GM23338 (cell line): ENCODE measurements at regions not wholly inside any gene's neighbourhood (a gene's known extent, or its start where the extent isn't known, plus 50 kb on each side); places are given as distances from the start of the nearest gene placed in this dataset.

Experiments used
- ATAC-seq: fragments of 200-7000 bp; cut with Tn5 transposase; 3 replicates; pipeline ENCODE4 v1.9.1; 2020
- DNase-seq: peaks from one replicate; pipeline ENCODE4 v3.0.0-alpha.2; 2015; ENCODE audit warnings: low spot score
- H2AFZ ChIP-seq: fragments of 200-600 bp; sonication (generic); 2 replicates; pipeline ENCODE4 v1.8.0; 2016; ENCODE audit warnings: antibody characterized with exemption, mild to moderate bottlenecking, moderate library complexity
- H3F3A ChIP-seq: fragments of 200-600 bp; sonication (generic); replicated peaks from 2 replicates; pipeline ENCODE4 v1.8.0; 2017; ENCODE audit warnings: antibody characterized with exemption, mixed run types, low read depth
- H3K27ac ChIP-seq: fragments of 200-600 bp; sonication (generic); 2 replicates; pipeline ENCODE4 v1.6.1; 2016; ENCODE audit warnings: low read depth
- H3K27me3 ChIP-seq: fragments of 200-600 bp; sonication (generic); 2 replicates; pipeline ENCODE4 v1.8.0; 2016; ENCODE audit warnings: mild to moderate bottlenecking, mixed run types, moderate library complexity; ENCODE audit not compliant: insufficient read depth
- H3K36me3 ChIP-seq: fragments of 200-600 bp; sonication (generic); 2 replicates; pipeline ENCODE4 v1.8.0; 2016; ENCODE audit warnings: mild to moderate bottlenecking; ENCODE audit not compliant: insufficient read depth
- H3K4me1 ChIP-seq: fragments of 200-600 bp; sonication (generic); 2 replicates; pipeline ENCODE4 v1.8.0; 2016; ENCODE audit warnings: mild to moderate bottlenecking, moderate library complexity; ENCODE audit not compliant: insufficient read depth
- H3K4me2 ChIP-seq: fragments of 200-600 bp; sonication (generic); 2 replicates; pipeline ENCODE4 v1.7.1; 2017; ENCODE audit warnings: mixed run types
- H3K4me3 ChIP-seq: fragments of 200-600 bp; sonication (generic); 2 replicates; pipeline ENCODE4 v1.6.1; 2016; ENCODE audit warnings: mixed run types
- H3K79me2 ChIP-seq: fragments of 200-600 bp; sonication (generic); replicated peaks from 2 replicates; pipeline ENCODE4 v1.8.0; 2017; ENCODE audit warnings: mild to moderate bottlenecking; ENCODE audit not compliant: insufficient read depth
- H3K9me2 ChIP-seq: fragments of 200-600 bp; sonication (generic); 2 replicates; pipeline ENCODE4 v1.8.0; 2017; ENCODE audit not compliant: insufficient read depth
- H4K20me1 ChIP-seq: fragments of 200-600 bp; sonication (generic); replicated peaks from 2 replicates; pipeline ENCODE4 v1.8.0; 2017; ENCODE audit warnings: mild to moderate bottlenecking; ENCODE audit not compliant: insufficient read depth
- H3K27ac Mint-ChIP-seq: 2 replicates; pipeline ENCODE4 v1.8.0; 2020; ENCODE audit warnings: inconsistent platforms, mild to moderate bottlenecking, moderate library complexity, mixed read lengths
- H3K27me3 Mint-ChIP-seq: 3 replicates; pipeline ENCODE4 v1.8.0; 2022; ENCODE audit warnings: low read depth, mild to moderate bottlenecking, moderate library complexity, mixed read lengths, inconsistent platforms; ENCODE audit not compliant: insufficient read depth, poor library complexity
- H3K36me3 Mint-ChIP-seq: 3 replicates; pipeline ENCODE4 v1.8.0; 2021; ENCODE audit warnings: low read depth, mild to moderate bottlenecking, inconsistent platforms, moderate library complexity, mixed read lengths
- H3K4me1 Mint-ChIP-seq: 3 replicates; pipeline ENCODE4 v1.8.0; 2020; ENCODE audit warnings: mild to moderate bottlenecking, inconsistent platforms, mixed read lengths
- H3K4me3 Mint-ChIP-seq: 3 replicates; pipeline ENCODE4 v1.8.0; 2021; ENCODE audit warnings: moderate library complexity, mild to moderate bottlenecking, inconsistent platforms, mixed read lengths
- H3K9me3 Mint-ChIP-seq: 3 replicates; pipeline ENCODE4 v1.8.0; 2020; ENCODE audit warnings: moderate library complexity, mild to moderate bottlenecking, inconsistent platforms, mixed read lengths
- ETS1 ChIP-seq: IDR thresholded peaks from 2 replicates; pipeline ENCODE4 v1.6.1; 2016; ENCODE audit warnings: antibody characterized with exemption
- EZH2 ChIP-seq: fragments of 200-600 bp; sonication (generic); IDR thresholded peaks from one replicate; pipeline ENCODE4 v1.8.0; 2017; ENCODE audit warnings: antibody characterized with exemption, mild to moderate bottlenecking, low read depth; ENCODE audit not compliant: unreplicated experiment
- JUNB ChIP-seq: IDR thresholded peaks from one replicate; pipeline ENCODE4 v1.6.1; 2016; ENCODE audit warnings: antibody characterized with exemption; ENCODE audit not compliant: unreplicated experiment
- NANOG ChIP-seq: IDR thresholded peaks from 2 replicates; pipeline ENCODE4 v1.6.1; 2016; ENCODE audit warnings: antibody characterized with exemption, borderline replicate concordance
- POLR2AphosphoS5 ChIP-seq: IDR thresholded peaks from 2 replicates; pipeline ENCODE4 v1.6.1; 2016; ENCODE audit warnings: antibody characterized with exemption, low read depth
- STAT1 ChIP-seq: IDR thresholded peaks from one replicate; pipeline ENCODE4 v1.6.1; 2016; ENCODE audit warnings: antibody characterized with exemption; ENCODE audit not compliant: unreplicated experiment
- ZNF114 ChIP-seq: fragments of 250-450 bp; sonication (Bioruptor Pico); IDR thresholded peaks from 2 replicates; pipeline ENCODE4 v1.5.0; 2020; ENCODE audit warnings: mild to moderate bottlenecking, moderate library complexity
- ZNF331 ChIP-seq: fragments of 250-450 bp; sonication (Bioruptor Pico); IDR thresholded peaks from 2 replicates; pipeline ENCODE4 v1.5.0; 2020; ENCODE audit warnings: low read depth, mild to moderate bottlenecking, moderate library complexity
- TF ChIP-seq, protein P1 (sequence below): IDR thresholded peaks from one replicate; pipeline ENCODE4 v1.6.1; 2018; ENCODE audit warnings: antibody characterized with exemption; ENCODE audit not compliant: unreplicated experiment

DNA sequence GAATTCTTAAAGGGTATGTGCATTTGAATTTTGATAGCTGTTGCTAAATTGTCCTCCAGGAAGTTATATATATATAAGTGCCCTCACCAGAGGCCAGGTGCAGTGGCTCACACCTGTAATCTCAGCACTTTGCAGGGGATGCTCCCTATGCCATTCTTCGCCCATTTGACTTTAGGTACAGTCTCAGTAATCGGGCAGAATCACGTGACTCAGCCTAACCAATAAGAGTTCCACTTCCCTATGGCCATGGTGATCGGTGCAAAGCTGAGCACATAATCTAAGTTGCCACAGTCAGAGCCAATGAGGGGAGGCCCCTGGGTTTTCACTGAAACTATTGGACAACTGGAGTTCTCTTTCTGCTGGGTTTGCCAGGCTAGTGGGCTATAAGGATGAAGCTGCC lies 274.6 kb upstream of the TBX3 start (continued):
- TF ChIP-seq JUNB, result no peak
- no peak for TF ChIP-seq ZNF114 (CRISPR knock-in tag)
- TF ChIP-seq STAT1, result no peak
- no peak for TF ChIP-seq ZNF331 (CRISPR knock-in tag)

DNA sequence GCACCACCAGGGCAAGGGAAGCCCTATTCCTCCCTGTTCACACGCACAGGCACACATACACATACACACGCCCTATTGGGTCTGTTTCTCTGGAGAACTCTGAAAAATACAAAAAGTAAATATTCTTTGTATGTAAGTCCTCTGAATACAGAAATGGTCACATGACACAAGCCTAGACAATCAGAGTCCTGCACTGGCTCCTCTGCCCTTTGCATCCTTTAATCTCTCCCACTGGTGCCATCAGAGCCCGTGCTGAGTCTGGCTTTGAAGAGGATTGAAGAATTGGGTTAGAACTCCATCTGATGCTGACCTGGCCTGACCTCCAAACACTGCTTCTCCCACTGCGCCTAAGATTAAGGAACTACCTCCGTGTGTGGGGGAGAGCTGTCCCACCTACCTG lies 273.2 kb upstream of the TBX3 start:
- H3K36me3 Mint-ChIP-seq, result no peaks in the 10 kb centered on the region
- H3K27me3 ChIP-seq, result no peaks in the 10 kb centered on the region
- no peaks in the 10 kb centered on the region for H3K4me1 Mint-ChIP-seq
- no peak overlapping the region for H3K4me3 Mint-ChIP-seq
- no peaks in the 10 kb centered on the region for H3K36me3 ChIP-seq
- no peaks in the 10 kb centered on the region for H3F3A ChIP-seq
- H3K4me2 ChIP-seq, result no peak overlapping the region
- H3K9me3 Mint-ChIP-seq, result no peaks in the 10 kb centered on the region
- H3K27ac Mint-ChIP-seq, result no peak overlapping the region
- no peak for TF ChIP-seq STAT1
- TF ChIP-seq NANOG, result no peak
- no peak for TF ChIP-seq JUNB
- TF ChIP-seq ETS1, result no peak
- TF ChIP-seq EZH2, result no peak
- TF ChIP-seq, protein P1, sequence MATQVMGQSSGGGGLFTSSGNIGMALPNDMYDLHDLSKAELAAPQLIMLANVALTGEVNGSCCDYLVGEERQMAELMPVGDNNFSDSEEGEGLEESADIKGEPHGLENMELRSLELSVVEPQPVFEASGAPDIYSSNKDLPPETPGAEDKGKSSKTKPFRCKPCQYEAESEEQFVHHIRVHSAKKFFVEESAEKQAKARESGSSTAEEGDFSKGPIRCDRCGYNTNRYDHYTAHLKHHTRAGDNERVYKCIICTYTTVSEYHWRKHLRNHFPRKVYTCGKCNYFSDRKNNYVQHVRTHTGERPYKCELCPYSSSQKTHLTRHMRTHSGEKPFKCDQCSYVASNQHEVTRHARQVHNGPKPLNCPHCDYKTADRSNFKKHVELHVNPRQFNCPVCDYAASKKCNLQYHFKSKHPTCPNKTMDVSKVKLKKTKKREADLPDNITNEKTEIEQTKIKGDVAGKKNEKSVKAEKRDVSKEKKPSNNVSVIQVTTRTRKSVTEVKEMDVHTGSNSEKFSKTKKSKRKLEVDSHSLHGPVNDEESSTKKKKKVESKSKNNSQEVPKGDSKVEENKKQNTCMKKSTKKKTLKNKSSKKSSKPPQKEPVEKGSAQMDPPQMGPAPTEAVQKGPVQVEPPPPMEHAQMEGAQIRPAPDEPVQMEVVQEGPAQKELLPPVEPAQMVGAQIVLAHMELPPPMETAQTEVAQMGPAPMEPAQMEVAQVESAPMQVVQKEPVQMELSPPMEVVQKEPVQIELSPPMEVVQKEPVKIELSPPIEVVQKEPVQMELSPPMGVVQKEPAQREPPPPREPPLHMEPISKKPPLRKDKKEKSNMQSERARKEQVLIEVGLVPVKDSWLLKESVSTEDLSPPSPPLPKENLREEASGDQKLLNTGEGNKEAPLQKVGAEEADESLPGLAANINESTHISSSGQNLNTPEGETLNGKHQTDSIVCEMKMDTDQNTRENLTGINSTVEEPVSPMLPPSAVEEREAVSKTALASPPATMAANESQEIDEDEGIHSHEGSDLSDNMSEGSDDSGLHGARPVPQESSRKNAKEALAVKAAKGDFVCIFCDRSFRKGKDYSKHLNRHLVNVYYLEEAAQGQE, result no peak
- DNase-seq (no peak), ATAC-seq (no peak)
- 0 out of 2 replicates have a peak, but pooled peaks cover 3% of the 10 kb centered on the region for H3K9me2 ChIP-seq
- H3K27ac ChIP-seq, result no peak overlapping the region
- no peaks in the 10 kb centered on the region for H4K20me1 ChIP-seq
- no peak overlapping the region for H3K4me3 ChIP-seq
- H3K4me1 ChIP-seq, result no peaks in the 10 kb centered on the region
- H3K27me3 Mint-ChIP-seq, result no peaks in the 10 kb centered on the region
- no peaks in the 10 kb centered on the region for H3K79me2 ChIP-seq
- H2AFZ ChIP-seq, result no peak overlapping the region

GRCh38 chr12:114955414-114956014 lies 271.5 kb upstream of the TBX3 start:
- DNase-seq (no peak), ATAC-seq (no peak)
- Histone ChIP-seq H3K79me2 (no peaks in the 10 kb centered on the region), H3K36me3 (no peaks in the 10 kb centered on the region), H3K27ac (no peak overlapping the region), H3K9me2 (0 out of 2 replicates have a peak, but pooled peaks cover 3% of the 10 kb centered on the region), H3K4me2 (no peak overlapping the region), H3K4me1 (no peaks in the 10 kb centered on the region), H3K4me3 (no peak overlapping the region), H3K27me3 (no peaks in the 10 kb centered on the region), H4K20me1 (no peaks in the 10 kb centered on the region), H2AFZ (no peak overlapping the region), H3F3A (no peaks in the 10 kb centered on the region)
- Mint-ChIP-seq H3K4me1 (no peaks in the 10 kb centered on the region), H3K27ac (no peak overlapping the region), H3K4me3 (no peak overlapping the region), H3K27me3 (no peaks in the 10 kb centered on the region), H3K9me3 (no peaks in the 10 kb centered on the region), H3K36me3 (no peaks in the 10 kb centered on the region)
- TF ChIP-seq, protein P1, result no peak
- TF ChIP-seq POLR2AphosphoS5, result no peak
